DOHH2 (cell line): ENCODE measurements at regions not wholly inside any gene's neighbourhood (a gene's known extent, or its start where the extent isn't known, plus 50 kb on each side); places are given as distances from the start of the nearest gene placed in this dataset.

ENCODE experiments used
- H3F3A ChIP-seq: fragments of 200-600 bp; sonication (generic), shearing (Covaris generic); 2 replicates; pipeline ENCODE4 v1.6.0; 2016; ENCODE audit warnings: antibody characterized with exemption, mild to moderate bottlenecking; ENCODE audit not compliant: control insufficient read depth, insufficient read depth
- H3K27ac ChIP-seq: fragments of 200-600 bp; sonication (generic); 2 replicates; pipeline ENCODE4 v1.5.1; 2014; ENCODE audit warnings: low read depth, mild to moderate bottlenecking, low read length, moderate library complexity
- H3K27me3 ChIP-seq: fragments of 200-600 bp; sonication (generic); 2 replicates; pipeline ENCODE4 v1.6.1; 2014; ENCODE audit warnings: mild to moderate bottlenecking, low read length, mixed read lengths; ENCODE audit not compliant: control insufficient read depth
- H3K36me3 ChIP-seq: fragments of 200-600 bp; sonication (generic); 2 replicates; pipeline ENCODE4 v1.6.1; 2014; ENCODE audit warnings: mild to moderate bottlenecking, low read length, moderate library complexity, mixed read lengths; ENCODE audit not compliant: control insufficient read depth
- H3K4me1 ChIP-seq: fragments of 200-600 bp; sonication (generic); 2 replicates; pipeline ENCODE4 v1.6.1; 2014; ENCODE audit warnings: mild to moderate bottlenecking, low read length, mixed read lengths; ENCODE audit not compliant: control insufficient read depth
- H3K4me2 ChIP-seq: fragments of 200-600 bp; sonication (generic); 2 replicates; pipeline ENCODE4 v1.6.0; 2014; ENCODE audit warnings: mild to moderate bottlenecking, low read length, moderate library complexity
- H3K4me3 ChIP-seq: fragments of 200-600 bp; sonication (generic); 2 replicates; pipeline ENCODE4 v1.5.1; 2014; ENCODE audit warnings: mild to moderate bottlenecking, low read length, mixed read lengths
- H3K79me2 ChIP-seq: fragments of 200-600 bp; sonication (generic); 2 replicates; pipeline ENCODE4 v1.6.1; 2014; ENCODE audit warnings: mild to moderate bottlenecking, low read length, mixed read lengths; ENCODE audit not compliant: control insufficient read depth
- H3K9me2 ChIP-seq: fragments of 200-600 bp; sonication (generic); replicated peaks from 2 replicates; pipeline ENCODE4 v1.6.1; 2014; ENCODE audit warnings: mild to moderate bottlenecking, low read length, mixed read lengths; ENCODE audit not compliant: control insufficient read depth
- H3K9me3 ChIP-seq: fragments of 200-600 bp; sonication (generic); 2 replicates; pipeline ENCODE4 v1.6.1; 2014; ENCODE audit warnings: antibody characterized with exemption, low read length, mixed read lengths; ENCODE audit not compliant: control insufficient read depth, insufficient read depth
- H4K20me1 ChIP-seq: fragments of 200-600 bp; sonication (generic); 2 replicates; pipeline ENCODE4 v1.6.0; 2014; ENCODE audit warnings: low read depth, mild to moderate bottlenecking, antibody characterized with exemption, low read length, moderate library complexity; ENCODE audit not compliant: control insufficient read depth, insufficient read depth
- CTCF ChIP-seq: fragments of 200-600 bp; sonication (generic); IDR thresholded peaks from one replicate; pipeline ENCODE4 v1.5.1; 2014; ENCODE audit warnings: antibody characterized with exemption, mild to moderate bottlenecking, low read depth, low read length; ENCODE audit not compliant: poor library complexity, severe bottlenecking
- EZH2phosphoT487 ChIP-seq: fragments of 200-600 bp; sonication (generic); IDR thresholded peaks from 2 replicates; pipeline ENCODE4 v1.6.1; 2017; ENCODE audit warnings: borderline replicate concordance, mild to moderate bottlenecking, antibody characterized with exemption, low read length, moderate library complexity, mixed read lengths

- Histone ChIP-seq H3F3A (no peaks in the 10 kb centered on the region), H3K27me3 (no peaks in the 10 kb centered on the region), H3K36me3 (no peaks in the 10 kb centered on the region), H3K27ac (no peak overlapping the region), H3K4me1 (no peaks in the 10 kb centered on the region), H4K20me1 (no peaks in the 10 kb centered on the region), H3K9me2 (no peaks in the 10 kb centered on the region), H3K4me2 (no peak overlapping the region), H3K9me3 (no peaks in the 10 kb centered on the region), H3K4me3 (no peak overlapping the region), H3K79me2 (no peaks in the 10 kb centered on the region)
- TF ChIP-seq EZH2phosphoT487: no peak
Observed at GRCh38 chr15:53851110-53851848, 91.8 kb upstream of the WDR72 start.

DNA sequence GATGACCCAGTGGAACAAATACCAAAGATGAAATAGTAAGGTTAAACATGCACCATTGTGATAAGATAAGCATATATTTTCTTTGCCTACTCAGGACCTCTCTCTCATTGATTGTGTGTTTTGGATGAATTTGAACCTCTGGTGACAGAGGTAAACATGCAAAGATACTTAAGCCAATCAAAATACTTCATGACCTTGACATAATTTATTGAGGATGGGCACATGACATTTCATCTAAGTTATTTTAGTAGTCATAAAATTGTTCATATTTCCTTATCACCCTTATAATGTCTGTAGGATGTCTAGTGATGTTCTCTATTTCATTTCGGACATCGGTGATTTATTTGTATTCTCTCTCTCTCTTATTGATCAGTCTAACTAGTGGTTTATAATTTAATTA lies 88.3 kb upstream of the WDR72 start:
- Histone ChIP-seq H3K27me3 (no peaks in the 10 kb centered on the region), H3K27ac (no peak overlapping the region), H3K4me2 (no peak overlapping the region), H4K20me1 (no peaks in the 10 kb centered on the region), H3K4me3 (no peak overlapping the region), H3K4me1 (no peaks in the 10 kb centered on the region), H3K79me2 (no peaks in the 10 kb centered on the region), H3K36me3 (no peaks in the 10 kb centered on the region), H3K9me3 (no peaks in the 10 kb centered on the region), H3F3A (no peaks in the 10 kb centered on the region), H3K9me2 (no peaks in the 10 kb centered on the region)
- TF ChIP-seq EZH2phosphoT487 (no peak), CTCF (no peak)

- Histone ChIP-seq H4K20me1 (no peaks in the 10 kb centered on the region), H3K27me3 (no peaks in the 10 kb centered on the region), H3K9me3 (no peaks in the 10 kb centered on the region), H3K4me3 (no peak overlapping the region), H3K4me1 (no peaks in the 10 kb centered on the region), H3K79me2 (no peaks in the 10 kb centered on the region), H3K27ac (no peak overlapping the region), H3K4me2 (no peak overlapping the region), H3K36me3 (no peaks in the 10 kb centered on the region), H3F3A (no peaks in the 10 kb centered on the region), H3K9me2 (no peaks in the 10 kb centered on the region)
- no peak for TF ChIP-seq EZH2phosphoT487
- TF ChIP-seq CTCF: no peak
Observed at GRCh38 chr15:53844634-53845033, 85.2 kb upstream of the WDR72 start.

GRCh38 chr15:53843869-53844569 lies 84.6 kb upstream of the WDR72 start:
- H3K4me2 ChIP-seq: no peak overlapping the region
- H3K27ac ChIP-seq: no peak overlapping the region
- H3K9me3 ChIP-seq: no peaks in the 10 kb centered on the region
- no peaks in the 10 kb centered on the region for H3K9me2 ChIP-seq
- H3K4me1 ChIP-seq: no peaks in the 10 kb centered on the region
- no peaks in the 10 kb centered on the region for H4K20me1 ChIP-seq
- no peaks in the 10 kb centered on the region for H3K27me3 ChIP-seq
- H3F3A ChIP-seq: no peaks in the 10 kb centered on the region
- H3K4me3 ChIP-seq: no peak overlapping the region
- TF ChIP-seq CTCF (no peak), EZH2phosphoT487 (no peak)
- no peaks in the 10 kb centered on the region for H3K79me2 ChIP-seq
- no peaks in the 10 kb centered on the region for H3K36me3 ChIP-seq
